Body of pancreas (tissue), 4 donors: ENCODE measurements at regions not wholly inside any gene's neighbourhood (a gene's known extent, or its start where the extent isn't known, plus 50 kb on each side); places are given as distances from the start of the nearest gene placed in this dataset.
"Not testable (repeated sequence)": the region's sequence is repeated elsewhere in the genome, so short reads cannot be mapped to it uniquely, and the experiment has no call there.

Experiments
- ATAC-seq: fragments of 150-250 bp; one replicate; pipeline ENCODE4 v1.9.1; 2016
- DNase-seq, 4 donors: peaks; one replicate each; pipeline ENCODE4 v3.0.0-alpha.2; 2019
- H3K27ac ChIP-seq, 4 donors: fragments of 200-600 bp; sonication (generic); 1 replicate in 3 of 4; 2 replicates in 1 of 4; pipeline versions ENCODE4 v1.5.1 to v1.6.1; 2016 to 2019; ENCODE audit warnings: mild to moderate bottlenecking in 1 of 4, mixed read lengths in 1 of 4, moderate library complexity in 1 of 4
- H3K27me3 ChIP-seq, 2 donors: fragments of 200-600 bp; sonication (generic); one replicate each; pipeline ENCODE4 v1.6.0; 2016; ENCODE audit warnings: mild to moderate bottlenecking in 1 of 2
- H3K36me3 ChIP-seq, 2 donors: fragments of 200-600 bp; sonication (generic); replicated peaks in 1 of 2; 2 replicates each; pipeline ENCODE4 v1.5.1; 2016; ENCODE audit warnings: low read depth in 2 of 2; ENCODE audit not compliant: insufficient read depth in 1 of 2
- H3K4me1 ChIP-seq: fragments of 200-600 bp; sonication (generic); one replicate; pipeline ENCODE4 v1.6.0; 2016
- H3K4me3 ChIP-seq, 2 donors: fragments of 200-600 bp; sonication (generic); 1 replicate in 1 of 2; 2 replicates in 1 of 2; pipeline ENCODE4 v1.5.1; 2016 to 2019
- H3K9me3 ChIP-seq, 3 donors: fragments of 200-600 bp; sonication (generic); 1 replicate in 2 of 3; 2 replicates in 1 of 3; pipeline ENCODE4 v1.5.1; 2016
- POLR2A ChIP-seq, 3 donors: fragments of 450-650 bp; IDR thresholded peaks; one replicate each; pipeline ENCODE4 v1.6.1; 2016; ENCODE audit warnings: antibody characterized with exemption in 3 of 3, mild to moderate bottlenecking in 2 of 3
- whole genome bisulfite sequencing, 2 donors: methylation state at CpG; one replicate each; pipeline ENCODE4 v1.1.5; 2017; 5-methylcytosine and 5-hydroxymethylcytosine counted together
- intact Hi-C: fragments of 100-400 bp; cut with DNase I; formaldehyde crosslinking; loops from one replicate; pipeline ENCODE4 v1.15.1; 2023
- TF ChIP-seq, protein P1 (sequence below), 7 experiments: fragments of 450-650 bp in 4 of 7; fragments of 200-600 bp in 3 of 7; sonication (generic) in 3 of 7; IDR thresholded peaks; one replicate each; pipeline ENCODE4 v1.5.1; 2016 to 2019; ENCODE audit warnings: antibody characterized with exemption in 7 of 7

DNA sequence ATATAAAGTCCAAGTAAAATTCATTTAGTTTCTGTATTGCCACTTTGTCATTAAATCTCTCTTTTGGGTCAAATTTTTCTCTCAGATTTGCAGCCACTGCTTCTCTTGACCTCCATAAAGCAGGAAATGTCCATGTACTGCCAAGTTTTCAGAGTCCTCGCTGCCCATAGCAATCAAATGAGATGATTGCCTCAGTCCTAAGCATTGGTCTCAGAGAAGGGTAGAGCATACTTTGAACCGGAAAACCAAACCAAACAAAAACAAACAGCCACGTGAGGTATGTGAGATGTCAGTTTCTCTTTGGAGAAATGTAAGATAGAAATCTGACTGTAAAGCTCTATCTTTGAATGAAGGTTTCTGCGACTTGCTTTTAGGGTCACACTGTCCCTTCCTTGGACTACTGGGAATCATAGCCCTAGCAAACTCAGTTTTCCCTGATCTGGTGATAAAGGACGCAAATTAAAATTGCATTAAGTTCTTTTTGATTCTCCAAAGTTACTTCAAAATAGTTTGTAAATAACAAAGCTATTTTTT is 505.4 kb upstream of the CITED2 start:
- Histone ChIP-seq H3K27ac (no peak overlapping the region), H3K27me3 (no peaks in the 10 kb centered on the region), H3K9me3 (no peaks in the 10 kb centered on the region), H3K4me3 (no peak overlapping the region), H3K4me1 (peaks cover 8% of the 10 kb centered on the region), H3K36me3 (no peaks in the 10 kb centered on the region)
- no peak for ATAC-seq
- WGBS, 2 donors, result 70 to 81% methylated on average over 5 of the region's 5 CpGs
- TF ChIP-seq POLR2A (IDR thresholded peaks at IDR 0.05), result no peak
- TF ChIP-seq, protein P1, sequence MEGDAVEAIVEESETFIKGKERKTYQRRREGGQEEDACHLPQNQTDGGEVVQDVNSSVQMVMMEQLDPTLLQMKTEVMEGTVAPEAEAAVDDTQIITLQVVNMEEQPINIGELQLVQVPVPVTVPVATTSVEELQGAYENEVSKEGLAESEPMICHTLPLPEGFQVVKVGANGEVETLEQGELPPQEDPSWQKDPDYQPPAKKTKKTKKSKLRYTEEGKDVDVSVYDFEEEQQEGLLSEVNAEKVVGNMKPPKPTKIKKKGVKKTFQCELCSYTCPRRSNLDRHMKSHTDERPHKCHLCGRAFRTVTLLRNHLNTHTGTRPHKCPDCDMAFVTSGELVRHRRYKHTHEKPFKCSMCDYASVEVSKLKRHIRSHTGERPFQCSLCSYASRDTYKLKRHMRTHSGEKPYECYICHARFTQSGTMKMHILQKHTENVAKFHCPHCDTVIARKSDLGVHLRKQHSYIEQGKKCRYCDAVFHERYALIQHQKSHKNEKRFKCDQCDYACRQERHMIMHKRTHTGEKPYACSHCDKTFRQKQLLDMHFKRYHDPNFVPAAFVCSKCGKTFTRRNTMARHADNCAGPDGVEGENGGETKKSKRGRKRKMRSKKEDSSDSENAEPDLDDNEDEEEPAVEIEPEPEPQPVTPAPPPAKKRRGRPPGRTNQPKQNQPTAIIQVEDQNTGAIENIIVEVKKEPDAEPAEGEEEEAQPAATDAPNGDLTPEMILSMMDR (IDR thresholded peaks at IDR 0.05), result no peak
- intact Hi-C loops, result no loop called here
- no peak for DNase-seq

DNA sequence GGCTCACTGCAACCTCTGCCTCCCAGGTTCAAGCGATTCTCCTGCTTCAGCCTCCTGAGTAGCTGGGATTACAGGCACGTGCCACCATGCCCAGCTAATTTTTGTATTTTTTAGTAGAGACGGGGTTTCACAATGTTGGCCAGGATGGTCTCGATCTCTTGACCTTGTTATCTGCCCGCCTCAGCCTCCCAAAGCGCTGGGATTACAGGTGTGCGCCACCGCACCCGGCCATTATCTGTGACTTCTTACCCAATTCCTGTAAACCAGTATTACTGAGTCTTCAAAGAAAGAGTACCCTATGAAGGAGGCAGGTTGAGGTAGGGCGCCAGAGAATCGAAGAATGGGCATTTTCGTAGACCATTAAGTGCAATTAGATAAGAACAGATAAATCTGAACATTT is 504.8 kb upstream of the CITED2 start:
- DNase-seq, H3K4me3 ChIP-seq, H3K27ac ChIP-seq, ATAC-seq, H3K4me1 ChIP-seq, H3K36me3 ChIP-seq, H3K9me3 ChIP-seq, H3K27me3 ChIP-seq, intact Hi-C loops: not testable (repeated sequence)
- WGBS, 2 donors, result 91 to 93% methylated on average over 12 of the region's 12 CpGs

DNA sequence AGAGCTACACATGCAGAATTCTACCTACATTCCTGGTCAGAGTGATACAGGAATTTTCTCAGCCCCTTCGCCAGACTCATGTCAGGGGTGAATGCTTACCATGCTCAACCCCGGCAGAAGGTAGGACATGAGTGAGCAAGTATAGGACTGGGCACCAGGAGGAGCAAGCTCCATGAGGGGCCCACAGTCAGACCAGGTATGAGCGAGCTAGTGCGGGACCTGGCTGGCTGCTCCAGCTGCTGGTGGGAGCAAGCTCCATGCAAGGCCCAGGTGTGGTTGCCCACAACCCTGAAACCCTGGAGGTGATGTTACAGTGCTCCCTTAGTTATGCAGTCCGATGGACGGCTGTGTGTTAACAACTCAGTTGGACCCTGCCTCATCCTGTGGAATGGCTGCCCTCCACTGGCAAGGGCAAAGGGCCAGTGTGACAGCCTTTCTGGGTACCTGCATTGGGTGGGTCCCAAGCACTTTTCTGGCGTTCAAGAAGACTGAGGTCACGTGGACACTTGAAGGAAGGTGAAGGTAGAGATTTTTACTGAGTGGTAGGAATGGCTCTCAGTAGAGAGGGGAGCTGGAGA is 503.5 kb upstream of the CITED2 start:
- Histone ChIP-seq H3K9me3 (no peaks in the 10 kb centered on the region), H3K27me3 (no peaks in the 10 kb centered on the region), H3K4me3 (no peak overlapping the region), H3K4me1 (peaks cover 1% of the 10 kb centered on the region), H3K36me3 (no peaks in the 10 kb centered on the region), H3K27ac (no peak overlapping the region)
- ATAC-seq, result no peak
- WGBS, 2 donors, result 66 to 81% methylated on average over 6 to 8 of the region's 8 CpGs
- TF ChIP-seq POLR2A (IDR thresholded peaks at IDR 0.05), result no peak
- TF ChIP-seq, protein P1 (IDR thresholded peaks at IDR 0.05), result peak in 3 of 7 experiments; percentile 14 to 31 (median 23)
- peak; percentile 11 to 55 (median 18) for DNase-seq
- intact Hi-C loops, result no loop called here

DNA sequence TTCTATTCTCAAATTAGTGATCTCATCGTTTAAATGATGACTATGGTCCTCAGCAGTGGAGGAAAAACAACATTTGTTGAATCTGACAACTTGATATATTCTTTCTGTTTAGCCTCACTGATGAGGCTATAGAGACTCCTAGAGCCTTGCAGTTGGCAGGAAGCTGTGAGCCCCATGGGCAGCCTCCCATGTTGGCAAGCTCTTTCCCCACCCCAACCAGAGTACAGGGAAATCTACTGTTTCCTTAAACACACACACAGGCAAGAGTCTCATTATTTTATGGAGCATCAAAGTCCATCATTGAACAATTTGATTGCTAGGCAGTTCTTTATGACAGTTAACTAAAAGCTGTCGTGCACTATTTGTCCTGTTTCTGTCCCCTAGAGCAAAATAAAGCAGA is 498.2 kb upstream of the CITED2 start:
- H3K36me3 ChIP-seq, result no peaks in the 10 kb centered on the region
- H3K27me3 ChIP-seq, result no peaks in the 10 kb centered on the region
- no peaks in the 10 kb centered on the region for H3K9me3 ChIP-seq
- ATAC-seq (no peak), DNase-seq (no peak)
- no peak overlapping the region for H3K4me3 ChIP-seq
- WGBS, 2 donors, result 60 to 70% methylated on average over 2 of the region's 2 CpGs
- TF ChIP-seq POLR2A (IDR thresholded peaks at IDR 0.05), result no peak
- TF ChIP-seq, protein P1 (IDR thresholded peaks at IDR 0.05), result no peak
- H3K4me1 ChIP-seq, result no peaks in the 10 kb centered on the region
- intact Hi-C loops, result no loop called here
- no peak overlapping the region for H3K27ac ChIP-seq

DNA sequence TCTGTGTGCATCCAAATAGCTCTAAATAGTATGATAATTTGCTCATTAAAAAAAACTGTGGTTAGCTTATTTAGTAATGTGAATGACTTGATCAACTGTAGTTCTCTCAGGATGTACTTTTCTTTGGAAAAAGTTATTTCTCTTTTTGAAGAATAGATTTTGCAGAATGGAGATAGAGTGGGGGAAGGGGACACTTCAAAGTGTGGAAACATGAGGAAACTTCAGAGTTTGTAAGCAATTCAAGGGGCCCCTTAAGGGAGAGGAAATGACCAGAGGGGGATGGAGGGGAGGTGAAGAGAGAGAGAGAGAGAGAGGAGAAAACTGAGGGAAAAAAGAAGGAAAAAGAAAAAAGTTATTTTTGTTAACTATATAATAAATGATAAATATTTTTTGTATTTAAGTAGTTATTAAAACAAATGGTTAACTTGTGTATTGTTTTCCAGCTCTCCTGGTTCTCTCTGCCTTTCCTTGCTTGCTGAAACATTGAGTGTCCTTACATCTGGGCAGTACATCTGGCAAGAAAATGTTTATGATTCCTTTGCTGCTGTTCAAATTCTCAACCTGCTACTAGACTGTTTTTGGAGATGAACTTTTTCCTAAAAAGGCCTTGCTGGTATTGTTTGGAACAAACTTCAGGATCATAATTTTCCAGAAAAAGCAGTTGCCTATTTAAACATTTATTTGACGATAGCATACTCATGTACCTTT is 497.5 kb upstream of the CITED2 start:
- WGBS, 2 donors, result 20 to 28% methylated on average over 1 of the region's 1 CpG
- intact Hi-C loops, result no loop called here
- Histone ChIP-seq H3K36me3 (no peaks in the 10 kb centered on the region), H3K27ac (no peak overlapping the region), H3K4me3 (no peak overlapping the region), H3K27me3 (no peaks in the 10 kb centered on the region), H3K9me3 (no peaks in the 10 kb centered on the region), H3K4me1 (no peaks in the 10 kb centered on the region)
- DNase-seq (no peak), ATAC-seq (no peak)
- TF ChIP-seq, protein P1 (IDR thresholded peaks at IDR 0.05), result no peak
- no peak for TF ChIP-seq POLR2A (IDR thresholded peaks at IDR 0.05)
